Epithelial cell of prostate (primary cell): ENCODE measurements at regions not wholly inside any gene's neighbourhood (a gene's known extent, or its start where the extent isn't known, plus 50 kb on each side); places are given as distances from the start of the nearest gene placed in this dataset.
"Not testable (repeated sequence)": the region's sequence is repeated elsewhere in the genome, so short reads cannot be mapped to it uniquely, and the experiment has no call there.

Experiments
- DNase-seq: peaks from one replicate; pipeline ENCODE4 v3.0.0-alpha.2; 2011; ENCODE audit warnings: low read depth, low spot score
- H3K27ac ChIP-seq: fragments of 450-650 bp; 2 replicates; pipeline ENCODE4 v1.5.1; 2017; ENCODE audit warnings: mild to moderate bottlenecking

- DNase-seq: no peak
- no peak overlapping the region for H3K27ac ChIP-seq
These were observed 286.6 kb downstream of the COL11A1 start for GRCh38 chr1:102821707-102822106.

- DNase-seq: no peak
- no peak overlapping the region for H3K27ac ChIP-seq
These were observed 307.9 kb downstream of the COL11A1 start for GRCh38 chr1:102800406-102800805.

- no peak overlapping the region for H3K27ac ChIP-seq
- DNase-seq: no peak
These were observed 308.8 kb downstream of the COL11A1 start for GRCh38 chr1:102799496-102799895.

GRCh38 chr1:102798718-102799117 is 309.6 kb downstream of the COL11A1 start:
- no peak overlapping the region for H3K27ac ChIP-seq

GRCh38 chr1:102796429-102796828 is 311.9 kb downstream of the COL11A1 start:
- no peak for DNase-seq
- H3K27ac ChIP-seq: no peak overlapping the region

More at GRCh38 chr1:102798718-102799117, 309.6 kb downstream of the COL11A1 start:
- DNase-seq: no peak

- H3K27ac ChIP-seq: no peak overlapping the region
- no peak for DNase-seq
These were observed 317.3 kb downstream of the COL11A1 start for GRCh38 chr1:102790997-102791396.

GRCh38 chr1:102789951-102790350 is 318.4 kb downstream of the COL11A1 start:
- H3K27ac ChIP-seq, DNase-seq: not testable (repeated sequence)

GRCh38 chr1:102783487-102783886 is 324.8 kb downstream of the COL11A1 start:
- H3K27ac ChIP-seq: no peak overlapping the region
- DNase-seq: no peak

GRCh38 chr1:102782144-102782543 is 326.2 kb downstream of the COL11A1 start:
- no peak overlapping the region for H3K27ac ChIP-seq
- DNase-seq: no peak

GRCh38 chr1:102776071-102776470 is 332.3 kb downstream of the COL11A1 start:
- DNase-seq: no peak

GRCh38 chr1:102772831-102773230 is 335.5 kb downstream of the COL11A1 start:
- H3K27ac ChIP-seq: no peak overlapping the region
- no peak for DNase-seq

More at GRCh38 chr1:102776071-102776470, 332.3 kb downstream of the COL11A1 start:
- H3K27ac ChIP-seq: no peak overlapping the region

- no peak for DNase-seq
- H3K27ac ChIP-seq: no peak overlapping the region
These were observed 349.9 kb downstream of the COL11A1 start for GRCh38 chr1:102758418-102758817.

- no peak overlapping the region for H3K27ac ChIP-seq
- DNase-seq: no peak
These were observed 351.0 kb downstream of the COL11A1 start for GRCh38 chr1:102757363-102757762.

- DNase-seq: no peak
- H3K27ac ChIP-seq: no peak overlapping the region
These were observed 357.2 kb downstream of the COL11A1 start for GRCh38 chr1:102751111-102751510.

GRCh38 chr1:102742426-102742825 is 365.9 kb downstream of the COL11A1 start:
- H3K27ac ChIP-seq: no peak overlapping the region
- DNase-seq: no peak

GRCh38 chr1:102733491-102734236 is 374.7 kb downstream of the COL11A1 start:
- H3K27ac ChIP-seq: no peak overlapping the region
- DNase-seq: no peak

- no peak overlapping the region for H3K27ac ChIP-seq
- no peak for DNase-seq
These were observed 375.4 kb downstream of the COL11A1 start for GRCh38 chr1:102732927-102733326.

- H3K27ac ChIP-seq: no peak overlapping the region
- DNase-seq: no peak
These were observed 381.9 kb downstream of the COL11A1 start for GRCh38 chr1:102726417-102726816.

- no peak overlapping the region for H3K27ac ChIP-seq
- no peak for DNase-seq
These were observed 383.6 kb downstream of the COL11A1 start for GRCh38 chr1:102724741-102725140.

- no peak for DNase-seq
These were observed 393.2 kb downstream of the COL11A1 start for GRCh38 chr1:102715150-102715549.

GRCh38 chr1:102699524-102699923 is 408.8 kb downstream of the COL11A1 start:
- no peak for DNase-seq
- H3K27ac ChIP-seq: no peak overlapping the region

More at GRCh38 chr1:102715150-102715549, 393.2 kb downstream of the COL11A1 start:
- H3K27ac ChIP-seq: no peak overlapping the region

- H3K27ac ChIP-seq: no peak overlapping the region
- no peak for DNase-seq
These were observed 415.0 kb downstream of the COL11A1 start for GRCh38 chr1:102693345-102693744.
